SK-MEL-5 (cell line): ENCODE measurements at regions not wholly inside any gene's neighbourhood (a gene's known extent, or its start where the extent isn't known, plus 50 kb on each side); places are given as distances from the start of the nearest gene placed in this dataset.

Experiments
- DNase-seq: peaks from one replicate; pipeline ENCODE4 v3.0.0-alpha.2; 2016; ENCODE audit warnings: low read depth, low spot score
- in situ Hi-C: cut with HindIII; loops from 2 replicates; pipeline ENCODE4 v1.10.0; 2016; ENCODE audit warnings: low sequenced_read_pairs, high pct_unique_total_duplicates, low pct_unique_long_range_greater_than_20kb

GRCh38 chr5:3297853-3298252 lies 297.8 kb upstream of the IRX1 start:
- in situ Hi-C loops = no loop called here
- DNase-seq = no peak

DNA sequence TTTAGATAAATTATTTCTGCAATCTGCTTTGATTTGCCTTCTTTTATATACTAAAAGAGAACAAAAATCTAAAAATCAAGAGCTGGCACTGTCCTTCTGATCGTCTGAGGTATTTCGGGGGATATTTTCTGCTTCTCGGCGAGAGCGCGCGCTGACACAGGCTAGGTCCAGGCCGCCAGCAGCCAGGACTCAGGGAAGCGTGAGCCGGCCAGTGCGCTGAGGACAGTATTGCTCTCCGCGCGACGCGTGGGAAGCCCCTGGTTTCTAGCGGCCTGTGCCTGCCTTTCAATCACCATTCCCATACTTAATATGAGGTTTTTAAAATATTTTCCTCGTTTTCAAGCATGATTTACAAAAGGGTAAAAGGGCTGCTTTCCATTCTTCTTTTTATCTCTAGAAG lies 307.3 kb upstream of the IRX1 start:
- DNase-seq = no peak
- in situ Hi-C loops = no loop called here

DNA sequence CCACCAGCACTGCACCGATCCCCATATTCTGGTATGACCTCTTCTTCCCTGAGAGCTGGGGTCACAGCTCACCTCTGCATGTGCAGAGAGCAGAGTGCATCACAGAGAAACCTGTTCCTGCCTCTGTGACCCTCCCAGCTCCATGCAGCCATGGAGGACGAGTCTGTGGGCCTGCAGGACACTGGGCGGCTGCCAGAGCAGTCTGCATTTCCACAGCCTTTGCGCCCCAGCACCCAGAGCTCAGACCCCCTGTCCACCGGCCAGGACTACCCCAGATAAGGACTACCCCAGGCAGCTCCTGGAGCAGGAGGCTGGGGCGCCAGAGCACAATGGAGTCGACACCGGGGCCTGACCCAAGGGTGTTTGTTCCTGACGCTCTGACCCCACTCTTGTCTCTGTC lies 308.1 kb upstream of the IRX1 start:
- DNase-seq = no peak
- in situ Hi-C loops = no loop called here

DNA sequence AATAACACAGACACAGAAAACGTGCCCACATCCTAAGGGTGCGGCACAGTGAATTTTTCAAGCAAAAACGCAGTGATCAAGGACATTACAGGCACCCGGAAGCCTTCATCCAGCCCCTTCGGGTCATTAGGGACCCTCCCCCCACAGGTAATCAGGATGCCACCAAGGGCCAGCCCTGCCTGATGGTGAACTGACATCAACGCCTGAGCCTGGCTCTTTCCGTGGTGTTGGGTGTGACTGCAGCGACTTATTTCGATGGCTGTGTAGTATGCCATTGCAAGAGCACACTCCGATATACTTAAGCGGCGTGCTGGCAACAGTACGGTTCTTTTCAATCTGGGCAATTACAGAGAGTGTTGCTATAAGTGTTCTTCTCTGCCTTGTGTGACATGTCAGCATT lies 310.0 kb upstream of the IRX1 start:
- no peak for DNase-seq
- in situ Hi-C loops = no loop called here

DNA sequence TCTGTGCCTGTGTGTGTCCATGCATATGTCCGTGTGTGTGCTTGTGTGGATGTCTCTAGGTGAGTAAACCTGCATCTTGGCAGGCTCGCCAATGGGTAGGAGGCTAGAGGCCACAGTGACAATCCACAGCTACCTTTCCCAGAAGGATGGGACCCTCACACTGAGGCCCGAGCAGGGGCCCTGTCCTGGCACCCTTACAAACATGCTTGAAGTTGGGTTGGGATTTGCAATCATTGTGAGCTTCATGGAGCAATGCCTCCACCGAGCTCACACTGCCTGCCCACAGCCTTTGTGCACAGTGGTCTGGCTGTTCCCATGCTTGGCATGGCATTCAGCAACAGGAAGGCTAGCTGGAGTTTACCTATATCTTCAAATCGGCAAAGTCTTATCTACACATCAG lies 311.1 kb upstream of the IRX1 start:
- in situ Hi-C loops = no loop called here

GRCh38 chr5:3282841-3283240 lies 312.8 kb upstream of the IRX1 start:
- in situ Hi-C loops = no loop called here
- no peak for DNase-seq

More for the DNA sequence above, 311.1 kb upstream of the IRX1 start:
- no peak for DNase-seq

GRCh38 chr5:3281366-3281765 lies 314.3 kb upstream of the IRX1 start:
- DNase-seq = no peak
- in situ Hi-C loops = no loop called here

- in situ Hi-C loops = no loop called here
Measured at GRCh38 chr5:3278643-3279042, 317.0 kb upstream of the IRX1 start.

GRCh38 chr5:3277590-3278196 lies 317.9 kb upstream of the IRX1 start:
- in situ Hi-C loops = no loop called here
- no peak for DNase-seq

More at GRCh38 chr5:3278643-3279042, 317.0 kb upstream of the IRX1 start:
- DNase-seq = no peak

DNA sequence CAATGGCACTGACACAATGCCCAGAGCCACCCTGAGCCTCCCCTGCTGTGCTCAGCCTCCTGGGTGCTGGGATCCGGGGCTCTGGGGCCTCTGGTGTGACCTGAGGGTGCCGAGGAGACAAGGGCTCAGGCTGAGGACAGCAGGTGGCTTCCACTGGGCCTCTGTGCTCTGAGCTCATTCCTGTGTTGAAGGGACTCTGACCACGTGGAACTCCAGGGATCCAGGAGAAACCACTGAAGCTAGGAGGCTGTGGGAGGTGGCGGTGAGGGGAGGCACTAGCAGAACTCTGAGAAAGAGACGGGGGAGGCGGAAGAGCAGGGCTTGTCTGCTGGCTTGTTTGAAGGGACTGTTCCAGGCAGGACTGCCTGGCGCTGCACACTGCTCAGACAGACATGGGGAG lies 318.7 kb upstream of the IRX1 start:
- DNase-seq = no peak
- in situ Hi-C loops = no loop called here

- DNase-seq = no peak
- in situ Hi-C loops = no loop called here
Measured at GRCh38 chr5:3269395-3270169, 326.1 kb upstream of the IRX1 start.

- in situ Hi-C loops = no loop called here
- no peak for DNase-seq
Measured at GRCh38 chr5:3268760-3269330, 326.8 kb upstream of the IRX1 start.

DNA sequence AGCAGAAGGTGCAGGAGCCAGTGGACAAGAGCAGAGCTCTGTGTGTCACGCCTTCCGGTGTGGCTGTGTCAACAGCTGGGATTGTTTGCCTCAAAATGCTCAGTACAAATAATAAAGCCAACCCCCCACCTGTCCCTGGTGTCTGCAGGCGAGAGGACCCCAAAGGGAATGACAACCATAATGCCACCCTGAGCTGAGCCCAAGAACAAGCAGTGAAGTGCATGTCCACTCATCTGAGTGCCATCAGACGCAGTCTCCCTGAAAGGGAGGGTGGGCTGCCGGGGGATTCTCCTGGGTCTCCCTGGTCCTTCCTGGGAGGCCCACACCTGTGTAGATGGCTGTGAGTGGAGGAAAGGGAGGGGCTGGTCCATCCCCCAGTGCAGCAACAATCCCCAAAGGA lies 328.8 kb upstream of the IRX1 start:
- in situ Hi-C loops = no loop called here
- no peak for DNase-seq

GRCh38 chr5:3265936-3266335 lies 329.7 kb upstream of the IRX1 start:
- in situ Hi-C loops = no loop called here
- DNase-seq = no peak

GRCh38 chr5:3265131-3265885 lies 330.3 kb upstream of the IRX1 start:
- in situ Hi-C loops = no loop called here
- no peak for DNase-seq

DNA sequence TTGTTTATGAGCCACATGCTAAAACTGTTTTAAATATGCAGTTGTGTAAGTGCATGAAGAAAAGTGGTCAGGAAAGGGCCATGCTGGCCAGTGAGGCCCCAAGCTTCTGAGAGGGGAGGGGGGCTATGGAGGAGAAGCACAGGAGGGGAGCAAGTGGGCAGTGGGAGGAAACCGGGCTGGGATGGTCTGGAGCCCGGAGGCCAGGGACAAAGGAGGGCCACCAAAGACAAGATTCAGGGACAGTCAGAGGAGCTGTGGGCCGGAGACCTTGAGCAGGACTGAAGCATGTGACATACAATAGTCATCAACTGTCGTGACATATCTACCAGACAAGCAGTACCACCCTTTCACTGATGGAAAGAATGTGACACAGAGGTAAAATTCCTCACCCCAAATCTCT lies 333.2 kb upstream of the IRX1 start:
- in situ Hi-C loops = no loop called here
- no peak for DNase-seq

- in situ Hi-C loops = no loop called here
- no peak for DNase-seq
Measured at GRCh38 chr5:3261081-3261480, 334.6 kb upstream of the IRX1 start.

- DNase-seq = peak; percentile 18
- in situ Hi-C loops = no loop called here
Measured at GRCh38 chr5:3258050-3258449, 337.6 kb upstream of the IRX1 start.
